GM18507 (cell line): ENCODE measurements at regions not wholly inside any gene's neighbourhood (a gene's known extent, or its start where the extent isn't known, plus 50 kb on each side); places are given as distances from the start of the nearest gene placed in this dataset.
"Not testable (repeated sequence)": the region's sequence is repeated elsewhere in the genome, so short reads cannot be mapped to it uniquely, and the experiment has no call there.

Experiments used
- DNase-seq: peaks from one replicate; pipeline ENCODE4 v3.0.0; 2011; ENCODE audit warnings: low read depth; ENCODE audit not compliant: insufficient read length; ENCODE audit errors: extremely low spot score
- FAIRE-seq: peaks from 2 replicates; lab custom pipeline; 2011; peaks lifted over from hg19 to GRCh38; lab: Jason Lieb, UNC

DNA sequence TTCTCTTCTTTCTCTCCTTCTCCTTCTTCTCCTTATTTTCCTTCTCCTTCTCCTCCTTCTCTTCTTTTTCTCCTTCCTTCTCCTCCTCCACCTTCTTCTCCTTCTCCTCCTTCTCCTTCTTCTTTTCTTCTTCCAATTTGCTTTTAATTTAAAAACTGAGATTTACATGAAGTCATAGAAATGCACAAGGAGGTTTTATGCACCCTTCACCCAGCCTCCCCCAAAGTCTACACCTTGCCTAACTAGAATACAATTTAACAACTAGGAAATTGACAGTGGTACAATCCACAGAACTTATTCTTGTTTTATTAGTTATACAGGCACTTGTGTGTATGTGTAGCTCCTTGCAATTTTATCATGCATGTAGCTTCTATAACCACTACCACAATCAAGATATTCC lies 826.7 kb downstream of the KCNJ2 start:
- FAIRE-seq (no peak), DNase-seq (no peak)

DNA sequence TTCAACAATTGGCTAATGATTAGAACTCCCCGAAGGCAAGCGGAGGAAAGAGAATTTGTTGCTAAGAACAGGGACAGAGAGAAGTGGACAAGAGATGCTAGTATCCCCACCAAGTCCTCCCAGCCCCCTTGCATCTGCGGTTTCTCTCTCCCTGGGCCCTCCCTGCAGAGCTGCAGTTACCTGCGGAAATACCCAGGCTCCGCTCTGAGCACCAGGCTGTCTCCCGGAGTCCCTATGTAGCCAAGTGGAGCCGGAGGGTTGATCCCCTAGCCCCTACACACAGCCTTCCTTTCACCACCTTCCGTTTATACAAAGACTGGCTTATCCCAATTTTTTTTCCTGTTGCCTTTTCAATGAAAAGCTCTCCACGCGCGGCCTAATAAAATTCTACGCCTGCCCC lies 834.4 kb downstream of the KCNJ2 start:
- DNase-seq: no peak
- no peak for FAIRE-seq

DNA sequence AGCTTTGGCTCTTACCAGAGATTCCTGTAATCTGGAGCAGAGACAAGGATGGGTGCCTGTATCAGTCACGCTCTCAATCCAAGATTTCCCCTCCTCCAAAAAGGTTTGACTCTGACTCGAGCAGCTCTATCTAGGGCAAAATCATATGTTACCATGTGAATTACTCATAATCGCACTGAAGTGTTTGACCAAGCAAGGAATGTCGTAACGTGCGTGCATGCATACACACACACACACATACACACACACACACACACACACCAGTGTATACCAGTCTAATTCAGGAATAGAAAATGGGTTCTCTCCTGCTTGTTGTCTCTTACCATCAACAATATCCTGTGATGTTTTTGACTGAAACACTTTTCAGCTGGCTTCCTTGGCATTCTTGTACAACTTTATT lies 835.1 kb downstream of the KCNJ2 start:
- DNase-seq: no peak
- no peak for FAIRE-seq

DNA sequence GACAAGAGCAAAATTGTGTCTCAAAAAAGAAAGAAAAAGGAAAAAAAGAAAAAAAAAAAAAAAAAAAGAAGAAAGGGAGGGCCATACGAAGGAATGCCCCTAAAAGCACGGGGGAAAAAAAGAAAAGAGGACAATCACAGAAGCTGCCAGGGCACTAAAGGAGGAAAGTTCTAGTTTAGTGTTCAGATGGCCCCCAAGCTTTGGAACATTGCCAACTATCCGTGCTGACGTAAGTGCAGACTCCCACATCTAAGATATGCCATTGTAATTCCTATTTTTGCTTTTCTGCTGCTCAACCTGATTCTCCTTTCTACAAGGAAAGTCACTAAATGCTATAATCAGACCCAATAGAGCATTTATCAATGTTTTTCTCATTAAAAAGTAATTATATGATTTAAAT lies 842.1 kb downstream of the KCNJ2 start:
- FAIRE-seq: no peak

DNA sequence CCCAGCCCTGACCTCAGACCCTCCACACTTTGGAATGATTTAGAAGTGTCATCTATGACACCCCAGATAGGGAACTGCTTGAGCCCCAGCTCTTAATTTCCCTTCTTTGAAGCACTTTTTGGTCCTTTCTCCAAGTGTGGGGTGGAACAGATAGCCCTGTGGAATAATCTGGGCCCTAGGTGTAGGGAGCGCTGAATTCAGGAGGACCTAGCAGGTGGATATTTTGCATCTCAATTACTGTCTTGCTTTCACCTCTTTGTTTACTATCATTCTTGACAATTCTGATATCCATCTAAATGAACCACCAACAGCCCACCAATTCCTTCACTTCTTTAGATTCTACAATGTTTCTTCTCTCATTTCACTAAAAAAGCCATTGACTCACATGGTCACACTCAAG lies 850.4 kb downstream of the KCNJ2 start:
- no peak for DNase-seq
- no peak for FAIRE-seq

More for the DNA sequence above, 842.1 kb downstream of the KCNJ2 start:
- no peak for DNase-seq

DNA sequence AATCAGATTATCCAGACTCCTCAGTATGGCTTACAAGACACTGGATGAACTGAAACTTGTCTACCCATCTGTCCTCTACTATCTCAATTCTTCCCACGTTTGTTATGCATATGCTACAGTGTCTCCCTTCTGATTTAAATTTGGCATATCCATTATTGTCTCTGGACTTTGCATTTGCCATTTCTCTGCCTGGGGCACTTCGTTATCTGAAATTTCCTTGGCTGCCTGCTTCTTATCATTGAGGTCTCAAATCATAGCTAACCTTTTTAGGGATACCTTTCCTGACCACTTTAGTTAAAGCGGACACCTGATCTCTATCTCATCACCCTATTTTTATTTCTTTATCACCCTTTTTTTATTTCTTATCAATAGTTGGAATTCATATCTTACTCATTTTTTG lies 853.4 kb downstream of the KCNJ2 start:
- FAIRE-seq (no peak), DNase-seq (no peak)

DNA sequence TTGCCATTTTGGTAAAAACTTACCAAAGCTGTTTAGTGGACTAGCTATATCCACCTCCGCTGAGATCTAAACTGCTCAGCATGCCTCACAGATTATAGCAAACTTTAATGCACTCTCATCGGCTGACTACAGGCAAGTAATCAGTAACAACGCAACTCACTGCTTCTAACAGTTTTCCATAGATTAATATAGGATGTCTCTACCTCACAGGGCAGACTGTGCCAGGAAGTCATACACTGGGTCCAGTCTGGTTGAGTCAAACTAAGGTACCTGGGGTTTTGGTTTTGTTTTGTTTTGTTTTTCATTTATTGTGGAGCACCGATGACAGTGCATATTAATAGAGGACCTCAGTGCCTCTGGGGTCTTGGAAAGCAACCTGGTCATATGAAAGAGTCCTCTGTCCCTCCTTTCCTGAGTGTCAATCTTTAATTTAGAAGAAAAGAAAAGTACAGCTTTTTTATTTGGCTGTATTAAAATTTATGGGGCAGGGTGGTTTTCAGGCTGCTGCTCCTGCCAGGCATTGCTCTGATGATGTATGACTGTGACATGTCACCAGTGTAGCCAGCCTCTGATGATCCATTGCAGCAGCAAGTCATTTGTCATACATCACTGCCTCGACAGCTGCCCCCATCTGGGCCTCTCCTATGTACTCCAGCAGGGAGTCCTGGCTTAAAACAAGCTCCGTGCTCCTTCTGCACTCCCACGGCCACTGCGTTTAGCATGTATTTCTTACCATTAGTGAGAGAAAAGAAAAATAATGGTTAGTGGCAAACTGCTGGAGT lies 854.1 kb downstream of the KCNJ2 start:
- no peak for DNase-seq
- no peak for FAIRE-seq

DNA sequence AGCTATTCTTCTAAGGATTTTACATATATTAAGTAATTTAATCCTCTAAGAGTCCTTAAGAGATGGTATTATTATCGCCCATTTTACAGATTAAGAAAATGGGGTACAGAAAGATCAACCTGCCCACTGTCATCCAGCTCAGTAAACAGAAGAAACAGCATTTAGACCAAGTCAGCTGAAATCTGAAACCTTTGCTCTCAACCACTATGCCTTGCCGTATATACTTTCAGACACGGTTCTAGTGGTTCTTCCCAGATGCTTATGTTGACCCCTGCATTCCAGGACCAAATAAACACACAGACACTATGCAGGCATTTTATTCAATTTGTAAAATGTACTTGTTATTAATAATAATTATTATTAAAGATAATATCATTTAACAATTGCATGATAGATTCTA lies 854.8 kb downstream of the KCNJ2 start:
- no peak for FAIRE-seq
- no peak for DNase-seq

DNA sequence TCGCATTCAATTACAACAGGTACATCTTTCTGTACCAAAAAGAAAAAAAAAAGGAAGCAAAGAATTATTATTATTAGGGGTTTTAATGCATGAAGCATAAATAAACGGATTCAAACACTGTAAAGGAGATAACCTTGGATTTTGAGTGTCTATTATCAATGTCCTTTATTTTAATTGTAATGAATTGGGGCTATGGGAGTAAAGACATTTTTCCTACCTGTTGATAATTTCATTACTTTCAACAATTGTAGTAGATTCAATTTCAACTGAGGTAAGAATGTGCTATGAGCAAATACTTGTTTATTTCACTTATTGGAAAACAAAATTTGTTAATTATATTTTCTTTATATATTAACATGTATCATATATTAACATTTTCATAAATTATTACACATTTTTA lies 855.6 kb downstream of the KCNJ2 start:
- DNase-seq (no peak), FAIRE-seq (no peak)

DNA sequence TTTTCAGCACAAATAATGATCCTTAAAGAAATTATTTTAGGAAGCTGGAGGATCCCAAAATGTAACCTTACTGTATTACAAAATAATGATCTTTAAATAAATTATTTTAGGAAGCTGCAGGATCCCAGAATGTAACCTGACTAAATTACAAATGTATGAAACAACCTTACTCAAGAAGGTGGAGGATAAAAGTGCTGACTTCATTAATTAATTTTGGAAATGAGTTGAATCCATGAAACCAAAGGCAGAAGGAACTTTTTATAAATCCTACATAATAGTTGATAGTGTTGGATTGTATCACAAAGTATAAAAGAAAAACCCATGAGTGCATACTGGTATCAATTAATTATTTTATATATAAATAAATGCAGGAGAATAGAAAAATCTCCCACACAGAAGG lies 859.9 kb downstream of the KCNJ2 start:
- no peak for FAIRE-seq
- DNase-seq: no peak

DNA sequence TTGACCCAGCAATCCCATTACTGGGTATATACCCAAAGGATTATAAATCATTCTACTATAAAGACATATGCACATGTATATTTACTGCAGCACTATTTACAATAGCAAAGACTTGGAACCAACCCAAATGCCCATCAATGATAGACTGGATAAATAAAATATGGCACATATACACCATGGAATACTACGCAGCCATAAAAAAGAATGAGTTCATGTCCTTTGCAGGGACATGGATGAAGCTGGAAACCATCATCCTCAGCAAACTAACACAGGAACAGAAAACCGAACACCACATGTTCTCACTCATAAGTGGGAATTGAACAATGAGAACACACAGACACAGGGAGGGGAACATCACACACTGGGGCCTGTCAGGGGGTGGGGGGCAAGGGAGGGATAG lies 862.0 kb downstream of the KCNJ2 start:
- FAIRE-seq, DNase-seq: not testable (repeated sequence)

DNA sequence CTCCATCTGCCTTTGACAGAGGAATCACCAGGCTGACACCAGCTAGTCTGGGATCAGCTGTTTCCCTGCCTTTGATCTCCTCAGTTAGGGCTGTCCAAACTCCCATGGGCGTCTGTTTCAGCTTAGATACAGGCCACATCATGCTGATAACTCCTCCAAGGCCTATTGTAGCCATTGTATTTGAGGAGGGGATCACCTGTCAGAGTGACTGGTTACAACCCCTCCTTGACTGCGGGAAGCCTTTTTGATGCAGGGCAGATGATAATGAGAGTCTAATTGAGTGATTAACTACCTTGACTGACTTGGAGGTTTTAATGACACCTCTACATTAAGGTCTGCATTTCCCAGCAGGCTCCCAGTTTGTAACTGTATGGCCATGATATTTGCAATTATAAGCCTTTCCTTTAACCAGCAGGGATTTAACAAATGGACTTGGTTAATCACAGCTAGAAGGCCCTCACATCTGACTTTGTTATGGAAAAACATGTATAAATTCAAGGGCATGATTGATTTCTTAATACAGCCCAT lies 863.5 kb downstream of the KCNJ2 start:
- DNase-seq (no peak), FAIRE-seq (no peak)

DNA sequence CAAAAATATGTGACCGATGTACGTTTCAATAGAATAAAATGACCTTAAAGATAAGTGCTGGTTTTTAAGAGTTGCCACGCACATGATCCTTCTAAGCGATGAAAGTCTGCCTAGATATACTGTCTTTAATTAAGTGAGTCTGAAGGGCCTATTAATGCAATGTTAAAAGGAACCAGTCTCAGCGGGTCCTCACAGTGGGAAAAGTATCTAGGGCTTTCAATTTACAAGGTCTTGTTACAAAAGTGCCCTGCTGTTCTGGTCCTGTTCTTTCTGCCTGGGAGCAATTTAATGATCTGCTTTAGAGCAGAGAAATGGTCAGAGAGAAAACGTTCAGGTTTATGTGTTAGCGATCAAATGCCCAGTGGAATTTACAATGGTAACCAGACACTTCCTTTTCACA lies 864.0 kb downstream of the KCNJ2 start:
- no peak for DNase-seq
- FAIRE-seq: no peak

DNA sequence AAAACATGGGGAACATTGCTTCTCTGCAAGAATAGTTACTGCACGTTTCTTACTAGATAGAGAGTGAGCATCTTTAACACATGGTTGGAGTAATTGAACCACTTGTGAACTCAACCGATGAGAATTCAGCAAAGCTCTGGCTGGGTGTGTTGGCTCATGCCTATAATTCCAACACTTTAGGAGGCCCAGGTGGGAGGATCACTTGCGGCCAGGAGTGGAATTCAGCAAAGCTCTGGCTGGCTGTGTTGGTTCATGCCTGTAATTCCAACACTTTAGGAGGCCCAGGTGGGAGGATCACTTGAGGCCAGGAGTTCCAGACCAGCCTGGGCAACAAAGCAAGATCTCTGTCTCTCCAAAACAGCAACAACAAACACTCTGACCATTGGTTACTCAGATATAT lies 865.9 kb downstream of the KCNJ2 start:
- FAIRE-seq: no peak

DNA sequence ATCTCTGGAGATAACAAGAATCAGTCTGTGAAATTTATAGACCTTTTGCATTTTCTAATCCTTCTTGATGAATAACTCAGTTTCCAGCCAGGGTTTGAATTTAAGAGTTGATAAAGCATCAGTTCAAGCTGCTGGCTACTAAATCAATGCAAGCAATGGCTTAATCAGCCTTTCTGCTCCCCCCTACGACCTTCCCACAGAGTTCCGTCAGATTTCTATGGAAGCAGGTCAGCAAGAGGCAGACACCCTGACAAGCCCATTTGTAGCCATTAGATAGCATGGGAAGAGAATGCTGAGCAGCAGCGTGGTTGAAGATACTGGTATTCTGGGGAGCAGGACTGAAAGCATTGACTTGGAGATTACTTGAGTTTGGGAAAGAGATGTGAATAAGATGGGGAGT lies 868.1 kb downstream of the KCNJ2 start:
- DNase-seq (no peak), FAIRE-seq (no peak)

More for the DNA sequence above, 865.9 kb downstream of the KCNJ2 start:
- DNase-seq: no peak

DNA sequence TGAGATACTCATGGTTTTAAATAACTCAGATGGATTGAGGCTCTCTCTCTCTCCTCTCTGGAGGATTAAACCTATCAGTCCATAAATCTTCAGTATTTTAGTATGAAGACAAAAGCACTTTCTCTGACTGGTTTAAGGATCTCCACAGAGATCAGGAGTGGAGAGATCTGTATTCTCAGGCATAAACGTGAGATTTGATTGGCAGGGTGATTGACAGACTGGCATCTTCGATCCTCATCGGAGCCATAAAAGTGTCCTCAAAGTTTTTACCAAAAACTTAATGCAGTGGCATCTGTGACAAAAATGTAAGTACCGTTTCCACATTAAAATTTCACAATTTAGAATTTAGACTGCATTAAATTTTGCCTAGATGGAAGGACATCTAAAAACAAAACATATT lies 870.1 kb downstream of the KCNJ2 start:
- DNase-seq (no peak), FAIRE-seq (no peak)

DNA sequence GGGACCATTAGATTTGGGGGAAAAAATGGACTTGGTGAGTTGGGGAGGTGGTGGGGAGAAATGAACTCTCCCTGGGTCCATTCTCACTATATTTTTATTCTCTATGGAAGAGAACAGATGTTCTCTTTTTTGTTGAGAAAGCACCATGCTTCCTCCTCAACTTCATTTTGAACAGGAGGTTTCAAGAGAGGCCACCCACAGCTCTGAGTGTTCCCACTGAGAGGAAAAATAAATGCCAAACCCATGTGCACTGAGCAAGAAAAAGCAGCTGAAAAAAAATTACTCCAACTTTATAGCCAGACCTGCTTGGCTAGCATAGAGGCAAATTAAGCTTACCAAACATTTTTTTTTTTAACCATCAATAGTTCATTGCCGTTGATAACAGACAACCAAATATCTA lies 883.6 kb downstream of the KCNJ2 start:
- FAIRE-seq (no peak), DNase-seq (no peak)

DNA sequence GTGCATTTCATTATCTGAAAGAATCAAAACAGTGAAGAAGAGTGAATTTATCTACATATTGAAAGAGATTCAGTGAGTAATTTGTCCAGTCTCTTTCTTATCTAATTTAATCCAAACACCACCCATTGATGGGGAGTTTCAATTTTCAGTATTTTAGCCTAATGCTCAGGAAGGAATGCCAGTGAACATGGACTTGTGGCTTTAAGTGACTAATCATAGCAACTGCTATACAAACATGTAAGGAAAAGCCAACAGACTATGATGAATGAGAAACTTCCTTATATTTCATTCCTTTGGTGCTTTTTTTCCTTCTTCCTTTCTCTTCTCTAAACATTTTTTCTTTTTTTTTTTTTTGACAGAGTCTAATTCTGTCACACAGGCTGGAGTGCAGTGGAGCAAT lies 885.8 kb downstream of the KCNJ2 start:
- FAIRE-seq (no peak), DNase-seq (no peak)

DNA sequence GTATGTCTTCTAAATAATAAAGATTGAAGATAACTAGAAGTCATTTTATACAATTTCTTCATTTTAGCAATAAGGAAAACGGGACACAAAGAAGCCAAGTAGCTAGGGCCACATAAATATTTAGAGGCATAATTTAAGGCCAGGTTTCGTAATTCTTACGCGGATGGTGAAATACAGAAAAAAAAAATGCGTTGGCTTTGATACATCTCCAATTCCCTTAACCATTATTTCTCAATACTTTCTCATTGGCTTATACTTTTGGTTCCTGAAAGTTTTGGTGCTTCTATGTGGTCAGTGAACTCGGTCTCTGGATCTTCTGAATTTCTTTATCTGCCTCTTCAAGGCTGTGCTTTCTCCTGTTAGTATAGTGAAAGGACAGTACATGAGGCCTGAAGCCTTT lies 888.1 kb downstream of the KCNJ2 start:
- DNase-seq (no peak), FAIRE-seq (no peak)

DNA sequence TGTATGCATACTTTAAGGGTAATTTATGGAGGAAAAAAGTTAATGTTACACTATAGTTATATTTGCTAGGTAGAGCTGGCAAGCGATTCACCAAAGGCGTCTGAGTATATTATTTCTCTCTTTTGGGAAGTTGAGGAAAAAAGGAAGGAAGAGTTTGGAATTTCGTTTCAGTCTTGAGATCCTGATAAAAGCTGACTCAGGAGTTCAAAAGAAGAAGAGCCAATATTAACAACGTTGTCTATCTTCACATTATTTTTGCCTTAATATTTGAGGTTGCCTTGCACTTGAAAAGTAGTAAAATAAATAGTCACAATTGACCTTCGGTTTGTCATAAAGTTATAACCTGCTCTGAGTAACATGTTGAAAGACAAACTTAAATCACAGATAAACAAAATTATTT lies 888.6 kb downstream of the KCNJ2 start:
- FAIRE-seq: no peak
- DNase-seq: no peak

DNA sequence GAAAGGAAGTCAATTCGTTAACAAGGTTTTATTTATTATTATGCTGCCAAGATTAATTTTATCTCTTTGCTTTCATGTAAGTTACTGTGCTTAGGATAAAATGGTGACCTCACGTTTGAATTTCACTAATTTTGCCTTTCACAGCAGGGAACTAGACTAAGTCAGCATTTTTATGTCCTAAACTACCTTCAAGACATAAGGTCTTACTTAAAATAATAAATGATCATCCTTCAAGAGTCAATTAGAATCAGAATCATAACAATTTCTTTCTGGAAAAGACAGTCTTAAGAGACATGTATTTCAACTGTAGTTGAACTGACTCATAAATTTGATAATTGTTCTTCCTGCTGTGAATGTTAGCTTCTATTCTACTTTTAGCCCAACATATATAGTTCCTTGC lies 893.8 kb downstream of the KCNJ2 start:
- DNase-seq (no peak), FAIRE-seq (no peak)

DNA sequence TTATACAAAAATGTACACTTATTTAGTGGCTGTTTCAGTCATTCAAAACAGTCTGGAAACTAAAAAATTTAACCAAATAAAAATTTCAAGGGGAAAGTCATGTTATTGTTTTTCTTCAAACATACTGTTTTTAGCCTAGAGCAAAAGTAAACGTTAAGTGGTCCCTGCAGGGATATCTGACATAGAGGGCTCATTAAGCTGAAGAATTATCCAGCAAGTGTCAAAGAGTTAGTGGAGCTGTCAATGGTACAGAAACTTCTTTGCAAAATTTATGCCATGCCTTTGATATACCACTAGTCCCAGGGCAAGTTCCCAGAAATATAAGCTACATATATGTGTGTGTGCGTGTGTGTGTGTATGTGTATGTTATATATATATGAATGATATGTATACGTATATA lies 894.2 kb downstream of the KCNJ2 start:
- no peak for DNase-seq
- no peak for FAIRE-seq
